ENCODE measurements at regions not wholly inside any gene's neighbourhood (a gene's known extent, or its start where the extent isn't known, plus 50 kb on each side); places are given as distances from the start of the nearest gene placed in this dataset.

- H2BK120ac ChIP-seq (ENCODE audit: low read depth, low read length), result no peak overlapping the region
- H2BK15ac ChIP-seq (replicated peaks; ENCODE audit: low read depth), result no peak overlapping the region
- no peak overlapping the region for H3K4ac ChIP-seq (ENCODE audit: low read depth, low read length)
- H3K4me3 ChIP-seq (ENCODE audit: low read length), result no peak overlapping the region
- H3K4me1 ChIP-seq (ENCODE audit: control insufficient read depth, low read depth, low read length), result no peaks in the 10 kb centered on the region
- H2BK5ac ChIP-seq (ENCODE audit: low read length), result no peak overlapping the region
- no peak overlapping the region for H4K5ac ChIP-seq (ENCODE audit: low read length)
- no peaks in the 10 kb centered on the region for H3K79me2 ChIP-seq (ENCODE audit: control insufficient read depth, insufficient read depth, low read length)
- no peak overlapping the region for H4K8ac ChIP-seq (ENCODE audit: low read depth, low read length)
- H3K27me3 ChIP-seq (ENCODE audit: insufficient read depth, low read length, poor library complexity), result no peaks in the 10 kb centered on the region
- no peak overlapping the region for H3K9ac ChIP-seq (ENCODE audit: low read length)
- no CpG with 5 or more reads among the region's 9 CpGs for WGBS (ENCODE audit: extremely low coverage, insufficient coverage, low lambda C conversion rate)
- no peaks in the 10 kb centered on the region for H3K79me1 ChIP-seq (ENCODE audit: low read length)
- H3K23ac ChIP-seq (ENCODE audit: low read length), result no peak overlapping the region
- DNase-seq, result no peak
- no peaks in the 10 kb centered on the region for H3K36me3 ChIP-seq (ENCODE audit: control insufficient read depth, insufficient read depth, low read length)
- H3K4me2 ChIP-seq (ENCODE audit: low read length), result no peak overlapping the region
- H3K27ac ChIP-seq (ENCODE audit: low read depth, low read length), result no peak overlapping the region
- no peak overlapping the region for H3K56ac ChIP-seq (ENCODE audit: low read length)
- H2AK5ac ChIP-seq (ENCODE audit: low read length), result no peak overlapping the region
- H3K18ac ChIP-seq (ENCODE audit: low read length), result no peak overlapping the region
These were observed 141.3 kb downstream of the IRX1 start for GRCh38 chr5:3736926-3737325.

GRCh38 chr5:3738919-3739318 is 143.3 kb downstream of the IRX1 start:
- no peak overlapping the region for H3K9ac ChIP-seq (ENCODE audit: low read length)
- no peaks in the 10 kb centered on the region for H3K79me1 ChIP-seq (ENCODE audit: low read length)
- no peak overlapping the region for H3K56ac ChIP-seq (ENCODE audit: low read length)
- no peak overlapping the region for H2BK5ac ChIP-seq (ENCODE audit: low read length)
- no peaks in the 10 kb centered on the region for H3K27me3 ChIP-seq (ENCODE audit: insufficient read depth, low read length, poor library complexity)
- no peak overlapping the region for H3K4me3 ChIP-seq (ENCODE audit: low read length)
- no peak overlapping the region for H2BK15ac ChIP-seq (replicated peaks; ENCODE audit: low read depth)
- no CpG with 5 or more reads among the region's 3 CpGs for WGBS (ENCODE audit: extremely low coverage, insufficient coverage, low lambda C conversion rate)
- H3K4me1 ChIP-seq (ENCODE audit: control insufficient read depth, low read depth, low read length), result no peaks in the 10 kb centered on the region
- H3K27ac ChIP-seq (ENCODE audit: low read depth, low read length), result no peak overlapping the region
- no peak overlapping the region for H3K4me2 ChIP-seq (ENCODE audit: low read length)
- no peaks in the 10 kb centered on the region for H3K36me3 ChIP-seq (ENCODE audit: control insufficient read depth, insufficient read depth, low read length)
- H3K23ac ChIP-seq (ENCODE audit: low read length), result no peak overlapping the region
- no peak overlapping the region for H4K8ac ChIP-seq (ENCODE audit: low read depth, low read length)
- H4K5ac ChIP-seq (ENCODE audit: low read length), result no peak overlapping the region
- H3K79me2 ChIP-seq (ENCODE audit: control insufficient read depth, insufficient read depth, low read length), result no peaks in the 10 kb centered on the region
- no peak overlapping the region for H2BK120ac ChIP-seq (ENCODE audit: low read depth, low read length)
- DNase-seq, result no peak
- no peak overlapping the region for H3K4ac ChIP-seq (ENCODE audit: low read depth, low read length)
- no peak overlapping the region for H3K18ac ChIP-seq (ENCODE audit: low read length)
- no peak overlapping the region for H2AK5ac ChIP-seq (ENCODE audit: low read length)

- Histone ChIP-seq H2BK120ac (ENCODE audit: low read depth, low read length) (no peak overlapping the region), H3K4me3 (ENCODE audit: low read length) (no peak overlapping the region), H3K23ac (ENCODE audit: low read length) (no peak overlapping the region), H3K56ac (ENCODE audit: low read length) (no peak overlapping the region), H2AK5ac (ENCODE audit: low read length) (no peak overlapping the region), H4K5ac (ENCODE audit: low read length) (no peak overlapping the region), H4K8ac (ENCODE audit: low read depth, low read length) (no peak overlapping the region), H3K27ac (ENCODE audit: low read depth, low read length) (no peak overlapping the region), H2BK15ac (replicated peaks; ENCODE audit: low read depth) (no peak overlapping the region), H3K4me1 (ENCODE audit: control insufficient read depth, low read depth, low read length) (no peaks in the 10 kb centered on the region), H3K9ac (ENCODE audit: low read length) (no peak overlapping the region), H3K4me2 (ENCODE audit: low read length) (no peak overlapping the region), H3K79me2 (ENCODE audit: control insufficient read depth, insufficient read depth, low read length) (no peaks in the 10 kb centered on the region), H3K18ac (ENCODE audit: low read length) (no peak overlapping the region), H3K4ac (ENCODE audit: low read depth, low read length) (no peak overlapping the region), H3K79me1 (ENCODE audit: low read length) (no peaks in the 10 kb centered on the region), H3K36me3 (ENCODE audit: control insufficient read depth, insufficient read depth, low read length) (no peaks in the 10 kb centered on the region), H3K27me3 (ENCODE audit: insufficient read depth, low read length, poor library complexity) (no peaks in the 10 kb centered on the region), H2BK5ac (ENCODE audit: low read length) (no peak overlapping the region)
- no CpG with 5 or more reads among the region's 27 CpGs for WGBS (ENCODE audit: extremely low coverage, insufficient coverage, low lambda C conversion rate)
- no peak for DNase-seq
These were observed 145.1 kb downstream of the IRX1 start for GRCh38 chr5:3740546-3741373.

- Histone ChIP-seq H3K4me1 (ENCODE audit: control insufficient read depth, low read depth, low read length) (no peaks in the 10 kb centered on the region), H3K36me3 (ENCODE audit: control insufficient read depth, insufficient read depth, low read length) (no peaks in the 10 kb centered on the region), H3K4ac (ENCODE audit: low read depth, low read length) (no peak overlapping the region), H3K79me2 (ENCODE audit: control insufficient read depth, insufficient read depth, low read length) (no peaks in the 10 kb centered on the region), H2BK120ac (ENCODE audit: low read depth, low read length) (no peak overlapping the region), H4K8ac (ENCODE audit: low read depth, low read length) (no peak overlapping the region), H3K27ac (ENCODE audit: low read depth, low read length) (no peak overlapping the region), H3K4me2 (ENCODE audit: low read length) (no peak overlapping the region), H3K18ac (ENCODE audit: low read length) (no peak overlapping the region), H3K4me3 (ENCODE audit: low read length) (no peak overlapping the region), H2BK15ac (replicated peaks; ENCODE audit: low read depth) (no peak overlapping the region), H3K79me1 (ENCODE audit: low read length) (no peaks in the 10 kb centered on the region), H2BK5ac (ENCODE audit: low read length) (no peak overlapping the region), H3K23ac (ENCODE audit: low read length) (no peak overlapping the region), H3K27me3 (ENCODE audit: insufficient read depth, low read length, poor library complexity) (no peaks in the 10 kb centered on the region), H3K56ac (ENCODE audit: low read length) (no peak overlapping the region), H4K5ac (ENCODE audit: low read length) (no peak overlapping the region), H2AK5ac (ENCODE audit: low read length) (no peak overlapping the region), H3K9ac (ENCODE audit: low read length) (no peak overlapping the region)
- WGBS (ENCODE audit: extremely low coverage, insufficient coverage, low lambda C conversion rate), result no CpG with 5 or more reads among the region's 8 CpGs
- DNase-seq, result no peak
These were observed 145.7 kb downstream of the IRX1 start for GRCh38 chr5:3741374-3741770.

GRCh38 chr5:3742750-3743149 is 147.1 kb downstream of the IRX1 start:
- Histone ChIP-seq H3K4me3 (ENCODE audit: low read length) (no peak overlapping the region), H2BK15ac (replicated peaks; ENCODE audit: low read depth) (no peak overlapping the region), H2AK5ac (ENCODE audit: low read length) (no peak overlapping the region), H4K5ac (ENCODE audit: low read length) (no peak overlapping the region), H3K9ac (ENCODE audit: low read length) (no peak overlapping the region), H3K4ac (ENCODE audit: low read depth, low read length) (no peak overlapping the region), H3K79me2 (ENCODE audit: control insufficient read depth, insufficient read depth, low read length) (no peaks in the 10 kb centered on the region), H3K4me1 (ENCODE audit: control insufficient read depth, low read depth, low read length) (no peaks in the 10 kb centered on the region), H2BK5ac (ENCODE audit: low read length) (no peak overlapping the region), H3K23ac (ENCODE audit: low read length) (no peak overlapping the region), H3K79me1 (ENCODE audit: low read length) (no peaks in the 10 kb centered on the region), H3K27ac (ENCODE audit: low read depth, low read length) (no peak overlapping the region), H2BK120ac (ENCODE audit: low read depth, low read length) (no peak overlapping the region), H4K8ac (ENCODE audit: low read depth, low read length) (no peak overlapping the region), H3K27me3 (ENCODE audit: insufficient read depth, low read length, poor library complexity) (no peaks in the 10 kb centered on the region), H3K18ac (ENCODE audit: low read length) (no peak overlapping the region), H3K4me2 (ENCODE audit: low read length) (no peak overlapping the region), H3K56ac (ENCODE audit: low read length) (no peak overlapping the region), H3K36me3 (ENCODE audit: control insufficient read depth, insufficient read depth, low read length) (no peaks in the 10 kb centered on the region)
- DNase-seq, result no peak
- WGBS (ENCODE audit: extremely low coverage, insufficient coverage, low lambda C conversion rate), result no CpG with 5 or more reads among the region's 3 CpGs

GRCh38 chr5:3751846-3752245 is 156.2 kb downstream of the IRX1 start:
- Histone ChIP-seq H3K27me3 (ENCODE audit: insufficient read depth, low read length, poor library complexity) (no peaks in the 10 kb centered on the region), H3K4ac (ENCODE audit: low read depth, low read length) (no peak overlapping the region), H3K56ac (ENCODE audit: low read length) (no peak overlapping the region), H3K23ac (ENCODE audit: low read length) (no peak overlapping the region), H3K4me3 (ENCODE audit: low read length) (no peak overlapping the region), H3K36me3 (ENCODE audit: control insufficient read depth, insufficient read depth, low read length) (no peaks in the 10 kb centered on the region), H3K4me1 (ENCODE audit: control insufficient read depth, low read depth, low read length) (no peaks in the 10 kb centered on the region), H2AK5ac (ENCODE audit: low read length) (no peak overlapping the region), H2BK15ac (replicated peaks; ENCODE audit: low read depth) (no peak overlapping the region), H2BK5ac (ENCODE audit: low read length) (no peak overlapping the region), H3K4me2 (ENCODE audit: low read length) (no peak overlapping the region), H3K79me2 (ENCODE audit: control insufficient read depth, insufficient read depth, low read length) (no peaks in the 10 kb centered on the region), H4K8ac (ENCODE audit: low read depth, low read length) (no peak overlapping the region), H3K18ac (ENCODE audit: low read length) (no peak overlapping the region), H4K5ac (ENCODE audit: low read length) (no peak overlapping the region), H2BK120ac (ENCODE audit: low read depth, low read length) (no peak overlapping the region), H3K79me1 (ENCODE audit: low read length) (no peaks in the 10 kb centered on the region), H3K9ac (ENCODE audit: low read length) (no peak overlapping the region), H3K27ac (ENCODE audit: low read depth, low read length) (no peak overlapping the region)
- DNase-seq, result no peak
- WGBS (ENCODE audit: extremely low coverage, insufficient coverage, low lambda C conversion rate), result no CpG with 5 or more reads among the region's 2 CpGs
